OCI-LY3 (cell line): ENCODE measurements at regions not wholly inside any gene's neighbourhood (a gene's known extent, or its start where the extent isn't known, plus 50 kb on each side); places are given as distances from the start of the nearest gene placed in this dataset.

Source experiments
- H2AFZ ChIP-seq: fragments of 200-600, 300-600 bp; shearing (Covaris generic); 2 replicates; pipeline ENCODE4 v1.6.0; 2014; ENCODE audit warnings: antibody characterized with exemption, low read depth, low read length
- H3K27ac ChIP-seq: fragments of 200-600, 300-600 bp; sonication (generic); 2 replicates; pipeline ENCODE4 v1.5.1; 2014; ENCODE audit warnings: mild to moderate bottlenecking, low read length, moderate library complexity, mixed read lengths
- H3K27me3 ChIP-seq: fragments of 200-600, 300-600 bp; sonication (generic); 2 replicates; pipeline ENCODE4 v1.6.1; 2014; ENCODE audit warnings: low read depth, low read length, mixed read lengths
- H3K36me3 ChIP-seq: fragments of 200-600, 300-600 bp; sonication (generic); replicated peaks from 2 replicates; pipeline ENCODE3; 2014; ENCODE audit warnings: low read depth, low read length, mixed read lengths
- H3K4me1 ChIP-seq: fragments of 300-600, 200-600 bp; sonication (generic); 2 replicates; pipeline ENCODE4 v1.6.1; 2014; ENCODE audit warnings: low read length, mixed read lengths
- H3K4me2 ChIP-seq: fragments of 200-600, 300-600 bp; sonication (generic); 2 replicates; pipeline ENCODE4 v1.6.1; 2014; ENCODE audit warnings: low read length, mixed read lengths
- H3K4me3 ChIP-seq: fragments of 300-600, 200-600 bp; sonication (generic); 2 replicates; pipeline ENCODE4 v1.5.1; 2014; ENCODE audit warnings: antibody characterized with exemption, mild to moderate bottlenecking, low read length, moderate library complexity
- H3K79me2 ChIP-seq: fragments of 300-600, 200-600 bp; shearing (Covaris generic); 2 replicates; pipeline ENCODE4 v1.6.1; 2014; ENCODE audit warnings: mild to moderate bottlenecking, low read length, mixed read lengths
- H3K9ac ChIP-seq: fragments of 300-600, 200-600 bp; shearing (Covaris generic); 2 replicates; pipeline ENCODE4 v1.6.0; 2014; ENCODE audit warnings: mild to moderate bottlenecking, low read length, moderate library complexity
- H3K9me3 ChIP-seq: fragments of 200-600, 300-600 bp; shearing (Covaris generic); 2 replicates; pipeline ENCODE4 v1.6.1; 2014; ENCODE audit warnings: low read length, mixed read lengths; ENCODE audit not compliant: insufficient read depth
- H4K20me1 ChIP-seq: fragments of 200-600, 300-600 bp; sonication (generic); 2 replicates; pipeline ENCODE4 v1.6.1; 2016; ENCODE audit warnings: low read length, mixed read lengths; ENCODE audit not compliant: insufficient read depth
- CTCF ChIP-seq: fragments of 200-600, 300-600 bp; sonication (generic); IDR thresholded peaks from 2 replicates; pipeline ENCODE4 v1.5.1; 2014; ENCODE audit warnings: antibody characterized with exemption, low read length, low read depth
- EZH2phosphoT487 ChIP-seq: fragments of 200-600 bp; shearing (Covaris generic); IDR thresholded peaks from 2 replicates; pipeline ENCODE4 v1.6.1; 2018; ENCODE audit warnings: antibody characterized with exemption, mixed run types, low read depth

- TF ChIP-seq EZH2phosphoT487 (no peak), CTCF (no peak)
- Histone ChIP-seq H3K27ac (no peak overlapping the region), H3K9me3 (no peaks in the 10 kb centered on the region), H2AFZ (no peak overlapping the region), H4K20me1 (no peaks in the 10 kb centered on the region), H3K79me2 (no peaks in the 10 kb centered on the region), H3K4me2 (no peak overlapping the region), H3K27me3 (no peaks in the 10 kb centered on the region), H3K4me3 (no peak overlapping the region), H3K36me3 (no peaks in the 10 kb centered on the region), H3K4me1 (no peaks in the 10 kb centered on the region), H3K9ac (no peak overlapping the region)
Observed at GRCh38 chr4:137063961-137064360, 468.3 kb downstream of the PCDH18 start.

GRCh38 chr4:137043184-137043583 lies 489.1 kb downstream of the PCDH18 start:
- no peak overlapping the region for H3K4me2 ChIP-seq
- no peaks in the 10 kb centered on the region for H3K79me2 ChIP-seq
- TF ChIP-seq EZH2phosphoT487 (no peak), CTCF (no peak)

GRCh38 chr4:137039370-137039769 lies 492.9 kb downstream of the PCDH18 start:
- Histone ChIP-seq H3K79me2 (no peaks in the 10 kb centered on the region), H3K9me3 (no peaks in the 10 kb centered on the region), H2AFZ (no peak overlapping the region), H3K27ac (no peak overlapping the region), H3K9ac (no peak overlapping the region), H3K36me3 (no peaks in the 10 kb centered on the region), H3K4me3 (no peak overlapping the region), H3K4me1 (no peaks in the 10 kb centered on the region), H3K27me3 (no peaks in the 10 kb centered on the region), H3K4me2 (no peak overlapping the region), H4K20me1 (no peaks in the 10 kb centered on the region)
- TF ChIP-seq EZH2phosphoT487 (no peak), CTCF (no peak)

More at GRCh38 chr4:137043184-137043583, 489.1 kb downstream of the PCDH18 start:
- no peaks in the 10 kb centered on the region for H3K27me3 ChIP-seq
- H3K4me3 ChIP-seq, result no peak overlapping the region
- no peak overlapping the region for H3K9ac ChIP-seq
- H3K36me3 ChIP-seq, result no peaks in the 10 kb centered on the region
- no peak overlapping the region for H3K27ac ChIP-seq
- H3K4me1 ChIP-seq, result no peaks in the 10 kb centered on the region
- no peak overlapping the region for H2AFZ ChIP-seq
- no peaks in the 10 kb centered on the region for H3K9me3 ChIP-seq
- H4K20me1 ChIP-seq, result no peaks in the 10 kb centered on the region

GRCh38 chr4:137032222-137032621 lies 500.1 kb downstream of the PCDH18 start:
- H3K27ac ChIP-seq, result no peak overlapping the region
- no peaks in the 10 kb centered on the region for H3K4me1 ChIP-seq
- TF ChIP-seq EZH2phosphoT487, result no peak
- no peak for TF ChIP-seq CTCF

More at GRCh38 chr4:137032222-137032621, 500.1 kb downstream of the PCDH18 start:
- no peaks in the 10 kb centered on the region for H3K27me3 ChIP-seq
- no peak overlapping the region for H2AFZ ChIP-seq
- H3K79me2 ChIP-seq, result no peaks in the 10 kb centered on the region
- H3K9me3 ChIP-seq, result no peaks in the 10 kb centered on the region
- no peaks in the 10 kb centered on the region for H4K20me1 ChIP-seq
- no peaks in the 10 kb centered on the region for H3K36me3 ChIP-seq
- no peak overlapping the region for H3K4me3 ChIP-seq
- no peak overlapping the region for H3K4me2 ChIP-seq
- no peak overlapping the region for H3K9ac ChIP-seq
